Glutamatergic neuron (in vitro differentiated cells): ENCODE measurements at regions not wholly inside any gene's neighbourhood (a gene's known extent, or its start where the extent isn't known, plus 50 kb on each side); places are given as distances from the start of the nearest gene placed in this dataset.

ENCODE experiments used
- DNase-seq: peaks from one replicate; pipeline ENCODE4 v3.0.0; 2022
- H3K27ac Mint-ChIP-seq: one replicate; pipeline ENCODE4 v1.8.0; 2020; ENCODE audit warnings: mild to moderate bottlenecking, mixed read lengths, inconsistent platforms; ENCODE audit not compliant: unreplicated experiment
- H3K27me3 Mint-ChIP-seq: one replicate; pipeline ENCODE4 v1.8.0; 2020; ENCODE audit warnings: mild to moderate bottlenecking, moderate library complexity, mixed read lengths, inconsistent platforms; ENCODE audit not compliant: unreplicated experiment
- H3K36me3 Mint-ChIP-seq: one replicate; pipeline ENCODE4 v1.8.0; 2020; ENCODE audit warnings: mild to moderate bottlenecking, mixed read lengths, inconsistent platforms; ENCODE audit not compliant: unreplicated experiment
- H3K4me1 Mint-ChIP-seq: one replicate; pipeline ENCODE4 v1.8.0; 2020; ENCODE audit warnings: mild to moderate bottlenecking, low read depth, mixed read lengths, inconsistent platforms; ENCODE audit not compliant: unreplicated experiment
- H3K4me3 Mint-ChIP-seq: one replicate; pipeline ENCODE4 v1.8.0; 2020; ENCODE audit warnings: mild to moderate bottlenecking, mixed read lengths, inconsistent platforms; ENCODE audit not compliant: unreplicated experiment
- H3K9me3 Mint-ChIP-seq: one replicate; pipeline ENCODE4 v1.8.0; 2020; ENCODE audit warnings: mild to moderate bottlenecking, moderate library complexity, mixed read lengths, inconsistent platforms; ENCODE audit not compliant: unreplicated experiment
- CTCF ChIP-seq: fragments of 200-600 bp; sonication (generic); IDR thresholded peaks from one replicate; pipeline ENCODE4 v1.5.0; 2021; ENCODE audit not compliant: partially characterized antibody, unreplicated experiment

GRCh38 chr10:133006806-133007205 lies 64.4 kb upstream of the CFAP46 start:
- H3K36me3 Mint-ChIP-seq, result no peaks in the 10 kb centered on the region
- no peak for TF ChIP-seq CTCF
- DNase-seq, result no peak
- H3K4me1 Mint-ChIP-seq, result no peaks in the 10 kb centered on the region
- peaks cover 3% of the 10 kb centered on the region for H3K9me3 Mint-ChIP-seq
- peaks cover 11% of the 10 kb centered on the region for H3K27me3 Mint-ChIP-seq
- no peak overlapping the region for H3K27ac Mint-ChIP-seq
- no peak overlapping the region for H3K4me3 Mint-ChIP-seq

DNA sequence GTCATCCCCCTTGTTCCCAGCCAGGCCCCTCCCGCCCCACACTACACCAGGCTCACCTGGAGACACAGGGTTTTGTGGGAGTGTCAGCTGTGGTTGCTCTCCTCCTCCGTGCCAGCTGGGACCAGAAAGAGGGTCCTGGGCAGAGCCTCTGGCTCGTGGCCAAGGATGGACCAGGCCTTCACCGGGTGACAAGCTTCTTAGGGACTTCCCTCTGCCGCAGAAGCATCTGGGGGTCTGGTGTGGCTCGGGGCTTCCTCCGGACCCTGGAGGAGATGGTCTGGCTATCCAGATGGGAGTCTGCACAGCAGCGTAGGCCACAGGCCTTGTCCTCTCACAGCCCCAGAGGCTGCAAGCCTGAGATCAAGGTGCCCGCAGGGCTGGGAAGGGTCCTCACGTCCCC lies 63.8 kb upstream of the CFAP46 start:
- Mint-ChIP-seq H3K36me3 (no peaks in the 10 kb centered on the region), H3K4me1 (no peaks in the 10 kb centered on the region), H3K4me3 (no peak overlapping the region), H3K27me3 (peaks cover 11% of the 10 kb centered on the region), H3K9me3 (peaks cover 7% of the 10 kb centered on the region), H3K27ac (no peak overlapping the region)
- TF ChIP-seq CTCF, result no peak
- DNase-seq, result no peak

GRCh38 chr10:133004478-133004877 lies 62.1 kb upstream of the CFAP46 start:
- peaks cover 7% of the 10 kb centered on the region for H3K9me3 Mint-ChIP-seq
- no peak for DNase-seq
- H3K4me1 Mint-ChIP-seq, result no peaks in the 10 kb centered on the region
- no peak overlapping the region for H3K27ac Mint-ChIP-seq
- TF ChIP-seq CTCF, result no peak
- peaks cover 9% of the 10 kb centered on the region for H3K27me3 Mint-ChIP-seq
- no peak overlapping the region for H3K4me3 Mint-ChIP-seq
- H3K36me3 Mint-ChIP-seq, result no peaks in the 10 kb centered on the region

- no peak for DNase-seq
- TF ChIP-seq CTCF, result no peak
- H3K4me3 Mint-ChIP-seq, result no peak overlapping the region
Measured at GRCh38 chr10:133003188-133003587, 60.8 kb upstream of the CFAP46 start.

GRCh38 chr10:133002685-133003084 lies 60.3 kb upstream of the CFAP46 start:
- Mint-ChIP-seq H3K36me3 (no peaks in the 10 kb centered on the region), H3K9me3 (peaks cover 7% of the 10 kb centered on the region), H3K27me3 (peaks cover 9% of the 10 kb centered on the region), H3K27ac (no peak overlapping the region), H3K4me1 (no peaks in the 10 kb centered on the region), H3K4me3 (no peak overlapping the region)
- no peak for DNase-seq
- no peak for TF ChIP-seq CTCF

More at GRCh38 chr10:133003188-133003587, 60.8 kb upstream of the CFAP46 start:
- no peaks in the 10 kb centered on the region for H3K4me1 Mint-ChIP-seq
- peaks cover 9% of the 10 kb centered on the region for H3K27me3 Mint-ChIP-seq
- no peaks in the 10 kb centered on the region for H3K36me3 Mint-ChIP-seq
- H3K9me3 Mint-ChIP-seq, result peaks cover 7% of the 10 kb centered on the region
- no peak overlapping the region for H3K27ac Mint-ChIP-seq
